WERI-Rb-1 (cell line): ENCODE measurements at regions not wholly inside any gene's neighbourhood (a gene's known extent, or its start where the extent isn't known, plus 50 kb on each side); places are given as distances from the start of the nearest gene placed in this dataset.
"Not testable (repeated sequence)": the region's sequence is repeated elsewhere in the genome, so short reads cannot be mapped to it uniquely, and the experiment has no call there.

ENCODE experiments used
- DNase-seq: peaks from one replicate; pipeline ENCODE4 v3.0.0-alpha.2; 2020
- H3K27ac ChIP-seq: fragments of 250-450 bp; sonication (Bioruptor Pico); 2 replicates; pipeline ENCODE4 v1.5.1; 2020; ENCODE audit warnings: mild to moderate bottlenecking, moderate library complexity
- H3K27me3 ChIP-seq: fragments of 250-450 bp; sonication (Bioruptor Pico); 2 replicates; pipeline ENCODE4 v1.5.1; 2021; ENCODE audit warnings: mild to moderate bottlenecking, low read depth, moderate library complexity; ENCODE audit not compliant: insufficient read depth, severe bottlenecking
- H3K36me3 ChIP-seq: fragments of 250-450 bp; sonication (Bioruptor Pico); 2 replicates; pipeline ENCODE4 v1.5.1; 2020; ENCODE audit warnings: mild to moderate bottlenecking, moderate library complexity
- H3K4me3 ChIP-seq: 2 replicates; pipeline ENCODE4 v1.5.1; 2011; ENCODE audit warnings: low read depth, mild to moderate bottlenecking, control low read depth, low read length
- H3K9me3 ChIP-seq: fragments of 250-450 bp; sonication (Bioruptor Pico); 2 replicates; pipeline ENCODE4 v1.5.1; 2021; ENCODE audit warnings: mild to moderate bottlenecking, moderate library complexity; ENCODE audit not compliant: severe bottlenecking
- TF ChIP-seq, protein P1 (sequence below): IDR thresholded peaks from 2 replicates; pipeline ENCODE4 v1.5.1; 2011; ENCODE audit warnings: low read depth, mild to moderate bottlenecking, control low read depth, inconsistent platforms, low read length

DNA sequence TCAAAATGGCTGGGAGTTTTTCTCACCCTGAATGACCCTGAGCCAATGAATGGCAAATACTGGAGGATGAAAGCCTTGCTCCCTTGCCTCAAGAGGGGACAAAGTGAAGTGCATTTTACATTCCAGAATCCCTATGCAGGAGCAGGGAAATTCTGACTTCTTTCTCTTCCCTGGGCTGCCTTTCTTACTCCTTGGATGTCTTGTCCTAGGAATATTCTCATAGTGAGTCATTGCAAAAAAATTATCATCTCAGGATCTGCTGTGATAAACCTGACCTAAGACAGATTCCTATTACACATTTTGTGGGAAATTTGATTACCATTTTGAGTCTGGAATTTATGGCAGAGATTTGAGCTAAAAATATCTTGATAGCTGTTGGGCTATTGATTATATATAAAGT, 199.9 kb downstream of the TMA16 start:
- Histone ChIP-seq H3K36me3 (no peaks in the 10 kb centered on the region), H3K4me3 (no peak overlapping the region), H3K27ac (no peak overlapping the region), H3K27me3 (no peaks in the 10 kb centered on the region), H3K9me3 (no peaks in the 10 kb centered on the region)
- TF ChIP-seq, protein P1, sequence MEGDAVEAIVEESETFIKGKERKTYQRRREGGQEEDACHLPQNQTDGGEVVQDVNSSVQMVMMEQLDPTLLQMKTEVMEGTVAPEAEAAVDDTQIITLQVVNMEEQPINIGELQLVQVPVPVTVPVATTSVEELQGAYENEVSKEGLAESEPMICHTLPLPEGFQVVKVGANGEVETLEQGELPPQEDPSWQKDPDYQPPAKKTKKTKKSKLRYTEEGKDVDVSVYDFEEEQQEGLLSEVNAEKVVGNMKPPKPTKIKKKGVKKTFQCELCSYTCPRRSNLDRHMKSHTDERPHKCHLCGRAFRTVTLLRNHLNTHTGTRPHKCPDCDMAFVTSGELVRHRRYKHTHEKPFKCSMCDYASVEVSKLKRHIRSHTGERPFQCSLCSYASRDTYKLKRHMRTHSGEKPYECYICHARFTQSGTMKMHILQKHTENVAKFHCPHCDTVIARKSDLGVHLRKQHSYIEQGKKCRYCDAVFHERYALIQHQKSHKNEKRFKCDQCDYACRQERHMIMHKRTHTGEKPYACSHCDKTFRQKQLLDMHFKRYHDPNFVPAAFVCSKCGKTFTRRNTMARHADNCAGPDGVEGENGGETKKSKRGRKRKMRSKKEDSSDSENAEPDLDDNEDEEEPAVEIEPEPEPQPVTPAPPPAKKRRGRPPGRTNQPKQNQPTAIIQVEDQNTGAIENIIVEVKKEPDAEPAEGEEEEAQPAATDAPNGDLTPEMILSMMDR = no peak
- DNase-seq = no peak

DNA sequence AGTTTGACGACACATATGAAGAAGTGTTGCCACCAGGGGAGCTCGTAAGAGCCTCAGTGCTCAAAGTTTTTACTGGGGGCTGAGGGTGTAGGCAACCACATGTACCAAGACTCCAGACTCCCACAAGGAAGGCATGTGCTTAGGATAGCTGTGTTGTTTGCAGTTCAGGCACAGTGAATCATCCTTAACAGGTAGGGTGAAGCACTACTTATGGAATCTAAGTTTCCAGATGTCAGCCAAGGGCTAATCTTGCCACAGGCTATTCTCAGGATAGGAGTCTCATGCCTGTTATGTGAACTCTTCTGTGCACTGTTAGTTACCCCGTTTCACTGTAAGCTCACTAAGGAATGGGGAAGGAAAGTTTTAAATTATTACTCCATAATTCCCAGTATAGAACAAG, 202.6 kb downstream of the TMA16 start:
- H3K27me3 ChIP-seq = no peaks in the 10 kb centered on the region
- H3K4me3 ChIP-seq = no peak overlapping the region
- no peaks in the 10 kb centered on the region for H3K36me3 ChIP-seq
- no peak overlapping the region for H3K27ac ChIP-seq
- DNase-seq = no peak
- TF ChIP-seq, protein P1 = no peak
- no peaks in the 10 kb centered on the region for H3K9me3 ChIP-seq

DNA sequence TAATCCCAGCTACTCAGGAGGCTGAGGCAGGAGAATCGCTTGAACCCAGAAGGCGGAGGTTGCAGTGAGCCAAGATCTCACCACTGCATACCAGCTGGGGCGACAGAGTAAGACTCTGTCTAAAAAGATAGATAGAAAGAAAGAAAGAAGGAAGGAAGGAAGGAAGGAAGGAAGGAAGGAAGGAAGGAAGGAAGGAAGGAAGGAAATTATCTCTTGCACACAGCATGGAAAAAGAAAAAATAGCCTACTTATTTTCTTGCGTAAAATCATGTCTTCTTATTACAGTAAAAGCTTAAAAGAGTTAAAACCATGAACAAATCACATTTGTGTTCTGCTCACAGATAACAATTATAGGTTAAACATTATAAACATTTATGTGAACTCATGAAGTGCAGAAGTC, 205.9 kb downstream of the TMA16 start:
- not testable (repeated sequence) for H3K27me3 ChIP-seq, H3K27ac ChIP-seq

DNA sequence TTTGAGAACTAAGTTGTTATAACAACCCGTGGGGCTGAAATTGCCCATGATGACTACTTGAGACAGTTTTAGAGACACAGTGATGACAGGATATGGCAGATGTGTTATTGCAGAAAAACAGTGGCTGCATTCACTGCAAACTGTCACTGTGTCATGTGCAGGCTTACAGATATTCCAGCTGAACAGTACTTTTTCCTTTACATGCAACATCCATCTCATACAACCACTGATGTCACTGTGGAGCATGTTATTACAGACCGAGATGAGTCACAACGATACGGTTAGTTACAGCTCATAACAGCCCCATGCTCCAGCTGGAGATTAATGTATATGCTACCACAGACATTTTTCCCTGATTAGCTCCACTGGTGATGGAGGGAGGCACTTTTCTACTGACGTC, 207.4 kb downstream of the TMA16 start:
- Histone ChIP-seq H3K9me3 (no peaks in the 10 kb centered on the region), H3K36me3 (no peaks in the 10 kb centered on the region), H3K4me3 (no peak overlapping the region), H3K27ac (no peak overlapping the region), H3K27me3 (no peaks in the 10 kb centered on the region)
- DNase-seq = no peak
- TF ChIP-seq, protein P1 = no peak

More for the DNA sequence above, 205.9 kb downstream of the TMA16 start:
- H3K9me3 ChIP-seq, H3K36me3 ChIP-seq, DNase-seq, H3K4me3 ChIP-seq: not testable (repeated sequence)

DNA sequence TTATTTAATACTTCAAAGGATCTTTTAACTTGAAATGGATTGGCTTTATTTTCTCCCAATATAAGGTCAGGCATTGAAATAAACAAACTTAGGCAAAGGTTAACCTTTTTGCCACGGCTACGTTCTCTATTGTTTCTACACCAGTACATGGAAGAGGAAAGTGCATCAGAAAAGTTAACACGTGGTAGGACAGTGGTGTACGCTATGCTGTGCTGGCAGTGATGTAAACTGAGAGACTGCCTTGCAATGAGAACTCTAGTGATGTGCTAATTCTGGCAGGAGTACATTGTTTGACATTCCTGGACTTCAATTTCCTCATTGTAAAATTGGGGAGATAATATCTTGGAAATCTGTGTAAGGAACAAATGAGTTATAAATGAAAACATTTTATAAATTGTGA, 208.2 kb downstream of the TMA16 start:
- DNase-seq = no peak
- no peaks in the 10 kb centered on the region for H3K9me3 ChIP-seq
- TF ChIP-seq, protein P1 = no peak

DNA sequence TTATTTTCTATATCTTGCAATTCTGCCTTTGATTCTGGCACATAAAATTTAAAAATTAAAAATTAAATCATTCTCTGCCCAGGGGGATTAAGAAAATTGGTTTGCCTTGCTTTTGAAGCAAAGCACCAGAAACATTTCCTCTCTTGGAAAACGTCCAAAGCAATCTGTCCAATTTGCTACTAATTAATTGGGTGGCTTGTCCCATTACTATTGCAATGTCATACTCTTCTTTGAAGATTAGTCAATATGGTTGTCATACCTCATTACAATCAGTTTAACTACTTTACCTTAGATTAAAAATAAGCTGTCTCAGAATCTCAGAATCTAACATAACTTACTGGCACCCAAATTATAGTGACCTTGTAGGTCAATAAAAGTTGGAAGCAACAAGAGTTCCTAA, 208.8 kb downstream of the TMA16 start:
- no peak for DNase-seq
- H3K36me3 ChIP-seq = no peaks in the 10 kb centered on the region
- no peak overlapping the region for H3K4me3 ChIP-seq
- no peaks in the 10 kb centered on the region for H3K9me3 ChIP-seq
- H3K27ac ChIP-seq = no peak overlapping the region
- no peaks in the 10 kb centered on the region for H3K27me3 ChIP-seq
- TF ChIP-seq, protein P1 = no peak

More for the DNA sequence above, 208.2 kb downstream of the TMA16 start:
- Histone ChIP-seq H3K4me3 (no peak overlapping the region), H3K36me3 (no peaks in the 10 kb centered on the region), H3K27me3 (no peaks in the 10 kb centered on the region), H3K27ac (no peak overlapping the region)
